HG03175 (cell line): ENCODE measurements at regions not wholly inside any gene's neighbourhood (a gene's known extent, or its start where the extent isn't known, plus 50 kb on each side); places are given as distances from the start of the nearest gene placed in this dataset.
"Not testable (repeated sequence)": the region's sequence is repeated elsewhere in the genome, so short reads cannot be mapped to it uniquely, and the experiment has no call there.

Experiments
- ATAC-seq: cut with Tn5 transposase; IDR thresholded peaks from one replicate; pipeline ENCODE4 v1.9.1; 2021; ENCODE audit warnings: mild to moderate bottlenecking, moderate library complexity; ENCODE audit not compliant: unreplicated experiment

DNA sequence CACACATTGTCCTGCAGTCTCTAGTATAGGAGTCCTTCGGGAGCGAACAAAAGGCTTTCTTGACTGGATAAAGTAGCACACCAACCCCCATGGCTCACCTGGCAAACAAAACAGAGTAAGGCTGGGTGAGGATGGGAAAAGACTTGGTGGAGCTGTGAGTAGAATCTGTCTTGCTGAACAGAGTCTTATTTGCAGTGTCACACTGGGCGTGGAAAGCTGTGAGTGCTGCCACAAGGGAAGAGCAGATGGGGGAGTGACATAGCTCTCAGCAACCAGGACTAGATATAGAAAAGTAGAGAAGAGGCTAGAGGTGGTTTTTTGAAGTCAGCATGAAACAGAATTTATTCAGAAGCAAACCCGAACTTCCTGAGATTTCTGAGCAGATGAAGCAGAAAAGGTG, 137.2 kb upstream of the ESX1 start:
- no peak for ATAC-seq

GRCh38 chrX:104376937-104377336, 122.2 kb upstream of the ESX1 start:
- no peak for ATAC-seq

GRCh38 chrX:104372547-104372946, 117.8 kb upstream of the ESX1 start:
- ATAC-seq, result no peak

DNA sequence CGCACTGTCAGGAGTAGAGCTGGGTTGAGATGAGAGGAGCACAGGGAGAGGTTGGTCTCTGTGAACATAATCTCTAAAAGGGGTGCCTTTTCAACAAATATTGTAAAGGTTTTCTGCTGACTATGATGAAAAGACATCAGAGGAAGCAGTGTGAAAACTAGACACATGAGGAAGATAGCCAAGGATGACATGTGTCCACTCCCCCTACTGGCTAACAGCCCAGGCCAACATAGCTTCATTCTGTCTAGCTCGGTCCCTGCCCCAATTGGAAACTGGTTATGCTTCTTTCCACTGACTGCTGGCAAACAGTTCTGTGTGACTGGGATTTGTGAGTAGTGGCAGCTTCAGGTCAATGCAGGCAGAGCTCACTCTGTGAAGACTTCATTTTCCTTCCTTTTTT, 115.4 kb upstream of the ESX1 start:
- no peak for ATAC-seq

- ATAC-seq, result not testable (repeated sequence)
These were observed 106.0 kb upstream of the ESX1 start for GRCh38 chrX:104360774-104361173.

- no peak for ATAC-seq
These were observed 104.4 kb upstream of the ESX1 start for GRCh38 chrX:104359124-104359523.

DNA sequence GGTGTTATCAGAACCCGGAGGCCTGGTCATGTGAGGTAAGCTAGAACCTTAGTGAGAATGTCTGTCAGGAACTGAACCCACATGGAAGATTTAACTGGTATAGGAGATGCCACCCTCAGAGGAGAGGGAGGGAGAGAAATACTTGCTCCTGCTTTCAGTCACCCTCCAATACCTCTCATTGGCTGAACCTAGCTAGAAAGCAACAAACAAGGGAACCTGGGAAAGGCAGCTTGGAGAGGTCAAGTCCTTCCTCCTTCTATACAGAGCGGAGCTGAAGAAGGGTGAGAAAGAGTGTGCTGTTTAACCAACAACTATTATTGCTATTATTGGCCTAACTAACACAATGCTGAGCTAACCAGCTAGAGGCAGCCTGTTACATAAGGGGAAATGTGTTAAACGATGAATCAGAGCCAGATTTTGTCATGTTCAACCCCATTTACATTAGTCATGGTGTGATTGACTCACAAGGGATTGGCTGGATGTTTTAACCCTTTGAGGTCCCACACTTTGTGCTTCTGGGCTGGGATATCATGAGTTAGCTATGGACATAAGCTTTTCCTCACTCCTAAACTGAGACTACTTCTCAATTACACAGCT, 96.5 kb upstream of the ESX1 start:
- no peak for ATAC-seq

- no peak for ATAC-seq
These were observed 93.1 kb upstream of the ESX1 start for GRCh38 chrX:104347860-104348259.

DNA sequence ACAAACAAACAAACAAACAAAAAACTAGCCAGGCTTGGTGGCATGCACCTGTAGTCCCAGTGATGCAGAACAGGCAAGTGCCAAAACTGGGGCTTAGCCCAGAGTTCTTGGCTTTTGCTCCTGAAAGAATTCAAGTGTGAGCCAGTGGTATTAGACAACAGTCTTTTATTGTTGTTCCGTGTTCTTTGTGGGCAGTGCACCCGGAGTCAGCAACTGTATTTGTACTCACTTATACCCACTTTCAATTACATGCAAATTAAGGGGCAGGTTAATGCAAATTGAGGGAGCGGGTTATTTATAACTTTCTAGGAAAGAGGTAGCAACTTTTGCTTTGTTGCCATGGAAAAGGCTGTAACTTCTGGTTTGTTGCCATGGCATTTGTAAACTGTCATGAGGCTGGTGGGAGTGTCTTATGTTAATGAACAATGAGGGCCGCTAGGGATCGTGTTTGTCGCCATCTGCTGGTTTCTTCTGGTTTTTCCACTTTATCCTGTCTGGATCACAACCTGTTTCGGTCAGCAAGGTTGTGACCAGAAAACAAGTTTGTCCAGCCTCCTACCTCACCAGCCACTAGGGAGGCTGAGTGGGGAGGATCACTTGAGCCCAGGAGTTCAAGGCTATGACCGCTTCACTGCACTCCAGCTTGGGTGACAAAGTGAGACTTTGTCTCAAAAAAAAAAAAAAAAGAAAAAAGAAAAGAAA, 88.8 kb upstream of the ESX1 start:
- peak; percentile 76 for ATAC-seq

- no peak for ATAC-seq
These were observed 87.3 kb upstream of the ESX1 start for GRCh38 chrX:104342065-104342464.

GRCh38 chrX:104335756-104336155, 81.0 kb upstream of the ESX1 start:
- ATAC-seq, result no peak

GRCh38 chrX:104334971-104335370, 80.2 kb upstream of the ESX1 start:
- no peak for ATAC-seq

- ATAC-seq, result no peak
These were observed 76.2 kb upstream of the ESX1 start for GRCh38 chrX:104330966-104331365.

DNA sequence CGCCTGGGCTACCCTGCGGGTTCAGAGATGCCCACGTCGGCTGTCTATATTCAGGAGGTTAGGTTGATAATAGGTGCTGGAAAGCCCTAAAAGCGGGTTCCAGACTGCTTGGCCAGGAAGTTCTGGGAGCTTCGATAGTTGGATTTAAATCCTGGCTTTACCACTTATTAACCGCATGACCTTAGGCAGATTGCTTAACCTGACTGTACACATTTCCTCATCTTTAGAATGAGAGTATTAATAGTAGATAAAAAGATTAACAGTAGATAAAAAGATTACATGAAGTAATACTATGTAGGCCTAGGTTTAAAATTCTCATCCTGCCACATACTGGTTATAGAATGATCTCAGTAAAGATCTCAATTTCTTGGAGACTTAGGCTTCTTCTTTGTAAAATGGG, 75.0 kb upstream of the ESX1 start:
- no peak for ATAC-seq

DNA sequence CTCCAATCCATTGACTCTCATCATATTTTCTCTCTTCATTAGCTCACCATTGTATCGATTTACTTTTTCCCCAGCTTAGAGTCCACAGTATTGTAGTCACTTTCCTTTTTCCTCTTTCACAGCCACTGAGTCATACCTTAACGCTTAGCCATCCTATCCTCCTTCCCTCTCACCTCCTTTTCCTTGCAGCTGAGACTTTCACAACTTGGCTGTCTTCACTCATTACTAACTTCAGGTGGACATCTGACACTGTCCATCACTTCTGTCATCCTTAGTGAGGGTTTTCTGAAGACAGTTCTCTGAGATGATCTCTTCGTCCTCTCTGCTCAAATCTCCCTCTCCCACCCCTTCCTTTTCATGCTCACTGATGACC, 70.5 kb upstream of the ESX1 start:
- ATAC-seq, result no peak

GRCh38 chrX:104324461-104325212, 69.9 kb upstream of the ESX1 start:
- ATAC-seq, result no peak

GRCh38 chrX:104319346-104319745, 64.6 kb upstream of the ESX1 start:
- no peak for ATAC-seq

DNA sequence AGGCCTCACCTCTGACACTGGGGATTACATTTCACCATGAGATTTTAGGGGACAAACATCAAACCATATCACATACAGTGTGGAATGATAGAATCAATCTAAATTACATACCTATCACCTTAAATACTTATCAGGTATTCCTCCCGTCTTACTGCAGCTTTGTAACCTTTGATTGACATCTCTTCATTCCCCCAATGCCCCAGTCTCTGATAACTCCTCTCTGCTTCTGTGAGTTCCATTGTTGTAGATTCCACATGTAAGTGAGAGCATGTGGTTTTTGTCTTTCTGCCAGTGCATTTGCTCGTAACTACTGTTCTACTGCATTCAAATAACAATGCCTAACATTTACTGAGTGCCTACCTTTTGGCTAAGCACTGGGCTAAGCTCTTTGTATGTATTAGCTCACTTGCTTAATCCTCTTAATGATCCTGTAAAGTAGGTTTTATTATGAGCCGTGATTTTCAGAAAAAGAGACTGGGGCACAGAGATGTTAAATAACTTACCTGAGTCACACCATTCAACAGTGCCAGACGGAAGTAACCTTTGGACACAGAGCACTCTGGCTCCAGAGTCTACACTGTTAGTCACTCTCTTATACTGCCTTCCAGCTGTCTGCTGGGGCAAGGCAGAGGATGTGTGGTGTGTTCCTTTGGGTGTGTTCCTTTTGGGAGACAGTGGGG, 63.7 kb upstream of the ESX1 start:
- ATAC-seq, result no peak

DNA sequence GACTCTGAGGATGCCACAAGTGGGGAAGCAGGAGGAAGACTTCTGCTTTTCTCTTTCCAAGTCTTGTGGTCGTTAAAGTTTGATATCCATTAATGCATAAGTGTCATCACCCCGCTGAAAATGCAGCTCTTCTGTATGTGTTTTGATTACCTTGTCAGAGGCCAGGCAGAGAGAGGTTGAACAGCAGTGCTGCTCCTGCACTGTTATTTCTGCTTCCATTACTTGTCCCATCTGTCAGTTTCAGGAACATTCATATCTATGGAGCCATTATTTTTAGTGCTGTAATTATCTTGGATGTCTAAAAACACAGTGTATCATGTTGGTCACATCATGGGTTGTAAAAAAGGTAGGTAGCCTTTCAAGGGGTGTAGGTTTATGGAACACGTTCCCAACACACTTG, 62.0 kb upstream of the ESX1 start:
- no peak for ATAC-seq

- ATAC-seq, result no peak
These were observed 60.8 kb upstream of the ESX1 start for GRCh38 chrX:104315555-104315954.

DNA sequence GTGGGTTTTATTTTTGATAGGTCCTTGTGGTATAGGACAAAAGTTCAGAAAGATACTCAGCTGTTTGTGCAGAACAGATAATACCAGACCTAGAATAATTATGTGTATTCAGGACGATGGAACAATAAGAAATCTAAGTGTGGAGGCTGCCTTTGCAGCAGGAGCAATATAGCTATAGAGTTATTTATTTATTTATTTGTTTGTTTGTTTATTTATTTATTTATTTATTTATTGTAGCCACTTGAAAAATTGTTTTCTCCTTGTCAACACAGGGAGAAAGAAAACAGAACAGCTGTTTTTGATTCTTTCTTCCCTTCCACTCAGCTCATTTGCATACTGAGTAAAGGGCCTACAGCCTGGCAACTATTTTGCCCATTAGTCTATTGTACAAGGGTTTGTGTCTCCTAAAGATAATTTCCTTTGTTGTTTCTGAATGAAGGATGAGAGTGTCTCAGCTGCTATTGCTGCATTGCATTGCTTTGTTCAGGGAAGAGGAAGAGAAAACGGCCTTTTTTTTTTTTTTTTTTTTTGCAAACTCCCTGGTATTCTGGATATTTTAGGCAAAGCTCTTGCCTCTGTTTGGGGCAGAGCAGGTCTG, 56.0 kb upstream of the ESX1 start:
- no peak for ATAC-seq
